Spleen (tissue), 7 donors: ENCODE measurements at regions not wholly inside any gene's neighbourhood (a gene's known extent, or its start where the extent isn't known, plus 50 kb on each side); places are given as distances from the start of the nearest gene placed in this dataset.

ENCODE experiments used
- POLR2A ChIP-seq, 3 donors: fragments of 450-650 bp; IDR thresholded peaks; one replicate each; pipeline ENCODE4 v1.5.1; 2017; ENCODE audit warnings: antibody characterized with exemption in 3 of 3, mild to moderate bottlenecking in 1 of 3
- TF ChIP-seq, protein P1 (sequence below), 11 experiments: fragments of 200-600 bp in 7 of 11; fragments of 450-650 bp in 4 of 11; sonication (generic) in 4 of 11; IDR thresholded peaks in 8 of 11; conservative IDR thresholded peaks in 3 of 11; 1 replicate in 7 of 11; 2 replicates in 4 of 11; pipeline versions ENCODE4 v1.4.0 to v1.8.0; 2016 to 2021; ENCODE audit warnings: antibody characterized with exemption in 11 of 11, inconsistent platforms in 4 of 11, mild to moderate bottlenecking in 1 of 11
- donor health status: DM: no; HTN: no; CAD: no; lungs with moderate emphysema.
- donor health status: DM: no; HTN: no; CAD: no.
- donor health status: DM: no; HTN: no; CAD: no.

DNA sequence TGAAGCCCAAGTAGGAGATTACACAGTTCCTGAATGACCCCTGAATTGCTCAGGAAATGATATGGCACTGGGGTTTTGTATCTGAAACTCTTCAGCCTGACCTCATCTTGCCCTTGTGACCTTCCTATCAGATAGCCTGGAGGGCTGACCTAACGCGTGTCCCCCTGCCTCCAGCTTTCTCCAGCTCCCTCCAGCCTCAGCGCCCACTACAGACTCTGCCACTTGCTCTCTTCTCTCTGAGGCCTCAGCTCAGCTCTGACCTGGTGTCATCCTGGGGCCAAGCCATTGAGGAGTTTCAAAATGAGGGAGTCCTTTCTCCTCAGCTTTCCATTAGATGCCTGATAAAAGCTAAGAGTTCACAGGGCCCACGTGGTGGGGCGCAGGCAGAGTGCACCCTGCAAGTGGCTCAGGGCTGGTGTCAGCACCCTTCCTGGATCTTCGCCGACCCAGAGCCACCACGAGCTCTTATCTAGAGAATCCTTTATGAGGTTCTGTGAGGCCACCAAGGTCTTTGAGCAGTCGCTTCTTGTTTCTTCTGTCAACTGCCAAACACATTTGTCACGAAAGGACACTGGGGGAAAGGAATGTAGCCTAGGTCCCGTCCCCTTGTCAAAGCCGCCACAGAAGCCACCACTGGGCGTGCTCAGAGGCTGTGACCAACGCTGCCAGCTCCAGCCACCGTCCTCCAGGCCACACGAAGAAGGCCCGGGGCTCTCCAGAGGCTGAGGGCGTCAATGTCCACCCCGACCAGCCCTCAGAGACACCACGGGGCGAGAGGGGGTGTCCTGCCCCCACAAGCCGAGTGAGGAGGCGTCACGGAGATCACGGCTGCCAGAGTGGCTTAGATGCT is 131.3 kb upstream of the GPC1 start:
- TF ChIP-seq, protein P1, sequence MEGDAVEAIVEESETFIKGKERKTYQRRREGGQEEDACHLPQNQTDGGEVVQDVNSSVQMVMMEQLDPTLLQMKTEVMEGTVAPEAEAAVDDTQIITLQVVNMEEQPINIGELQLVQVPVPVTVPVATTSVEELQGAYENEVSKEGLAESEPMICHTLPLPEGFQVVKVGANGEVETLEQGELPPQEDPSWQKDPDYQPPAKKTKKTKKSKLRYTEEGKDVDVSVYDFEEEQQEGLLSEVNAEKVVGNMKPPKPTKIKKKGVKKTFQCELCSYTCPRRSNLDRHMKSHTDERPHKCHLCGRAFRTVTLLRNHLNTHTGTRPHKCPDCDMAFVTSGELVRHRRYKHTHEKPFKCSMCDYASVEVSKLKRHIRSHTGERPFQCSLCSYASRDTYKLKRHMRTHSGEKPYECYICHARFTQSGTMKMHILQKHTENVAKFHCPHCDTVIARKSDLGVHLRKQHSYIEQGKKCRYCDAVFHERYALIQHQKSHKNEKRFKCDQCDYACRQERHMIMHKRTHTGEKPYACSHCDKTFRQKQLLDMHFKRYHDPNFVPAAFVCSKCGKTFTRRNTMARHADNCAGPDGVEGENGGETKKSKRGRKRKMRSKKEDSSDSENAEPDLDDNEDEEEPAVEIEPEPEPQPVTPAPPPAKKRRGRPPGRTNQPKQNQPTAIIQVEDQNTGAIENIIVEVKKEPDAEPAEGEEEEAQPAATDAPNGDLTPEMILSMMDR (IDR thresholded peaks at IDR 0.05 in 8 of 11, conservative IDR thresholded peaks at IDR 0.05 in 3 of 11) = no peak
- no peak for TF ChIP-seq POLR2A (IDR thresholded peaks at IDR 0.05)
